Epithelial cell of prostate (primary cell): ENCODE measurements at regions not wholly inside any gene's neighbourhood (a gene's known extent, or its start where the extent isn't known, plus 50 kb on each side); places are given as distances from the start of the nearest gene placed in this dataset.

Source experiments
- DNase-seq: peaks from one replicate; pipeline ENCODE4 v3.0.0-alpha.2; 2011; ENCODE audit warnings: low read depth, low spot score
- H3K27ac ChIP-seq: fragments of 450-650 bp; 2 replicates; pipeline ENCODE4 v1.5.1; 2017; ENCODE audit warnings: mild to moderate bottlenecking

GRCh38 chr16:86101137-86101896 lies 202.4 kb downstream of the IRF8 start:
- H3K27ac ChIP-seq, result no peak overlapping the region
- no peak for DNase-seq

- no peak overlapping the region for H3K27ac ChIP-seq
- no peak for DNase-seq
Measured at GRCh38 chr16:86101897-86102157, 202.9 kb downstream of the IRF8 start.

GRCh38 chr16:86103320-86103719 lies 204.4 kb downstream of the IRF8 start:
- no peak for DNase-seq
- H3K27ac ChIP-seq, result no peak overlapping the region

GRCh38 chr16:86104537-86105048 lies 205.6 kb downstream of the IRF8 start:
- DNase-seq, result no peak

GRCh38 chr16:86107215-86107825 lies 208.4 kb downstream of the IRF8 start:
- DNase-seq, result no peak

More at GRCh38 chr16:86104537-86105048, 205.6 kb downstream of the IRF8 start:
- no peak overlapping the region for H3K27ac ChIP-seq

GRCh38 chr16:86108062-86108461 lies 209.1 kb downstream of the IRF8 start:
- DNase-seq, result no peak
- H3K27ac ChIP-seq, result no peak overlapping the region

More at GRCh38 chr16:86107215-86107825, 208.4 kb downstream of the IRF8 start:
- no peak overlapping the region for H3K27ac ChIP-seq

GRCh38 chr16:86110134-86110533 lies 211.2 kb downstream of the IRF8 start:
- DNase-seq, result no peak
- H3K27ac ChIP-seq, result no peak overlapping the region

GRCh38 chr16:86110726-86111125 lies 211.8 kb downstream of the IRF8 start:
- DNase-seq, result no peak

GRCh38 chr16:86112178-86112577 lies 213.2 kb downstream of the IRF8 start:
- no peak for DNase-seq
- H3K27ac ChIP-seq, result no peak overlapping the region

More at GRCh38 chr16:86110726-86111125, 211.8 kb downstream of the IRF8 start:
- no peak overlapping the region for H3K27ac ChIP-seq

- no peak overlapping the region for H3K27ac ChIP-seq
- no peak for DNase-seq
Measured at GRCh38 chr16:86117235-86117634, 218.3 kb downstream of the IRF8 start.

GRCh38 chr16:86117756-86118155 lies 218.8 kb downstream of the IRF8 start:
- no peak for DNase-seq
- no peak overlapping the region for H3K27ac ChIP-seq

GRCh38 chr16:86118467-86119307 lies 219.7 kb downstream of the IRF8 start:
- DNase-seq, result no peak
- H3K27ac ChIP-seq, result no peak overlapping the region

GRCh38 chr16:86120201-86121192 lies 221.5 kb downstream of the IRF8 start:
- H3K27ac ChIP-seq, result no peak overlapping the region
- no peak for DNase-seq

- no peak for DNase-seq
- H3K27ac ChIP-seq, result no peak overlapping the region
Measured at GRCh38 chr16:86121374-86122010, 222.5 kb downstream of the IRF8 start.

GRCh38 chr16:86122681-86123342 lies 223.8 kb downstream of the IRF8 start:
- H3K27ac ChIP-seq, result no peak overlapping the region
- no peak for DNase-seq

GRCh38 chr16:86124321-86124720 lies 225.4 kb downstream of the IRF8 start:
- H3K27ac ChIP-seq, result no peak overlapping the region
- no peak for DNase-seq

- DNase-seq, result no peak
Measured at GRCh38 chr16:86126891-86127290, 227.9 kb downstream of the IRF8 start.

GRCh38 chr16:86127366-86127765 lies 228.4 kb downstream of the IRF8 start:
- no peak for DNase-seq
- H3K27ac ChIP-seq, result no peak overlapping the region

More at GRCh38 chr16:86126891-86127290, 227.9 kb downstream of the IRF8 start:
- H3K27ac ChIP-seq, result no peak overlapping the region

- H3K27ac ChIP-seq, result no peak overlapping the region
- DNase-seq, result no peak
Measured at GRCh38 chr16:86128246-86128645, 229.3 kb downstream of the IRF8 start.
